Erythroblast (primary cell): ENCODE measurements at regions not wholly inside any gene's neighbourhood (a gene's known extent, or its start where the extent isn't known, plus 50 kb on each side); places are given as distances from the start of the nearest gene placed in this dataset.

Experiments used
- DNase-seq, 2 experiments: peaks; one replicate each; lab custom pipeline; 2025; lab: John Stamatoyannopoulos, UW
- GATA1 ChIP-seq: IDR thresholded peaks from 2 replicates; pipeline ENCODE4 v1.6.1; 2011; ENCODE audit warnings: low read depth, mild to moderate bottlenecking, control low read depth, low read length, moderate library complexity
- POLR2A ChIP-seq: IDR thresholded peaks from 2 replicates; pipeline ENCODE4 v1.6.1; 2011; ENCODE audit warnings: mild to moderate bottlenecking, low read length

DNA sequence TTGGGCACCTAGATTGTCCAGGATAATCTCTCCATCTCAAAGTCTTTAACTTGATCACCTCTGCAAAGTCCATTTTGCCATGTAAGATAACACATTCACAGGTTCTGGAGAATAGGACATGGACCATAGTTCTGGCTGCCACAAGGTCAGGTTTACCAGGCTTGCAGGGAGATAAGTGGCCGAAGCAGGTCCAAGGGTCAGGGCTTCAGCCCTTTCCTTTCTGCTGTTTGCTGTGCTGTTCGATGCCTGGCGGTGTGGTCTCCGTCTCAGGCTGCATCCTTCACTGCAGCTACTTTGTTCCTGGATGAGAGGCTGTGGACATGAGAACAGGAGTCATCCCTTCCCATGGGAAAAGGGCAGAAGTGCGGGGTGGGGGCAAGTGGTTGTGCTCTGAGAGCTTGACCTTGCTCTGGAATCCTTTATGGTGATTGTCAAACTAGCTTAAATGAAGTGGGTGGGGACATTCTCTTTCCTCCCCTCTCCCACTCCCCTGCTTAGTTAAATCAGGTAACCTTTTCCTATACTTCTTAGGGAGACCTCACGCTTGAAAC is 320.2 kb upstream of the C2CD4B start:
- TF ChIP-seq GATA1 (no peak), POLR2A (no peak)
- no peak for DNase-seq

GRCh38 chr15:62486041-62486440 is 321.0 kb upstream of the C2CD4B start:
- TF ChIP-seq GATA1 (no peak), POLR2A (no peak)
- no peak for DNase-seq

DNA sequence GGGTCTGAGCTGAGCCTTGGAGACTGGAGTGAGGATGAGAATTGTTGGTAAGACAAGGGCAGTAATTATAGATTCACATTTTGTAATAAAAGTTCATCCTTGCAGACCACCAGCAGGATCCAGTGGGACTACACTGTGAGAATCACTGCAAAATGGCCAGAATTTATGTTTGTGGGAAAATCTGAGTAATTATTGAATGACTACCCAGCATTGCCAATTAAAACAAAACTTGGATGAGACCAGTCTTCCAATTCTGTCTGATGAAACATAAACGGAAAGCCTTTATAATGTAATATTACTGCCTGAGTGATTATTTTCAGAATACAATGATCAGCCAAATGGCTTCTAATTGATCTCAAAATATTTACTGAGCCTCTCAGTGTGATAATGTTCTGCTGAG is 323.3 kb upstream of the C2CD4B start:
- no peak for TF ChIP-seq GATA1
- TF ChIP-seq POLR2A: no peak
- no peak for DNase-seq

GRCh38 chr15:62491642-62492041 is 326.6 kb upstream of the C2CD4B start:
- TF ChIP-seq GATA1 (no peak), POLR2A (no peak)

DNA sequence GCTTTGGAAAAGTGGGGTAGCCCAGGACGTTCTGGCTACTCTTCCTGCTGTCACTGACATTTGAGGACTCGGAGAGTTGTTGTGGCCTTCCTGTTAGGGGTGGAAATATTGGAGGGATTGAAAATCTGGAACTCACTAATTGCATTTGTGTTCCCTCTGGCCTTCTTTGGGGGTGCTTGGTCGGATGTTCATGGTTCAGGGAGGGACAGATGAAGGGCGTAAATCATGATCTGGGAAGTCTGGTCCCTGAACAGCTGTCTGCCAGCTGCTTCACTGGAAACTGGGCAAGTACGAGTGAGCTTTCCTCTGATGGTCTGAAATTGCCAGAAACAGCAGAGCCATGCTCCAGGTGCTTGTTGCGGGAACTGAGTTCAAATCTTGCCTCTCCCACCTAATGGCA is 327.8 kb upstream of the C2CD4B start:
- TF ChIP-seq POLR2A (no peak), GATA1 (no peak)
- DNase-seq: no peak

More at GRCh38 chr15:62491642-62492041, 326.6 kb upstream of the C2CD4B start:
- no peak for DNase-seq

DNA sequence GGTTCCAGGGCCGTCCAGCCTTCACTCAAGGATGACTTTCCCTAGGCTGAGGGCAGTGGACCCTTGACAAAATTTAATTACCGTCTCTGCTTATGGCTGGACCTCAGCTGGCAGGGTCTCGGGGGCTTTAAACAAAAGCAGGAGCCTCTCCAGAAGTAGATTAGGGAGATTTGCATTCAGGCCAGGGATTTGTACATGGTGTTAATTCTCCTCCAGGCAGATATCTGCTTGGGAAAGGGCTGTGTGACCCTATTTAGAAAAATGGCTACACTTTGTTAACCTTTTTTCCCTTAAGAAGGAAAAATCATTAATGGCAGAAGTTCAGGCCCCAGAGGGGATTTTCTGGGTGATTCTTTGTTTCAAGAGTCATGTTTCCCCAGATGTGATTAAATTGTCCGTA is 329.1 kb upstream of the C2CD4B start:
- DNase-seq: no peak
- TF ChIP-seq POLR2A: no peak
- no peak for TF ChIP-seq GATA1

DNA sequence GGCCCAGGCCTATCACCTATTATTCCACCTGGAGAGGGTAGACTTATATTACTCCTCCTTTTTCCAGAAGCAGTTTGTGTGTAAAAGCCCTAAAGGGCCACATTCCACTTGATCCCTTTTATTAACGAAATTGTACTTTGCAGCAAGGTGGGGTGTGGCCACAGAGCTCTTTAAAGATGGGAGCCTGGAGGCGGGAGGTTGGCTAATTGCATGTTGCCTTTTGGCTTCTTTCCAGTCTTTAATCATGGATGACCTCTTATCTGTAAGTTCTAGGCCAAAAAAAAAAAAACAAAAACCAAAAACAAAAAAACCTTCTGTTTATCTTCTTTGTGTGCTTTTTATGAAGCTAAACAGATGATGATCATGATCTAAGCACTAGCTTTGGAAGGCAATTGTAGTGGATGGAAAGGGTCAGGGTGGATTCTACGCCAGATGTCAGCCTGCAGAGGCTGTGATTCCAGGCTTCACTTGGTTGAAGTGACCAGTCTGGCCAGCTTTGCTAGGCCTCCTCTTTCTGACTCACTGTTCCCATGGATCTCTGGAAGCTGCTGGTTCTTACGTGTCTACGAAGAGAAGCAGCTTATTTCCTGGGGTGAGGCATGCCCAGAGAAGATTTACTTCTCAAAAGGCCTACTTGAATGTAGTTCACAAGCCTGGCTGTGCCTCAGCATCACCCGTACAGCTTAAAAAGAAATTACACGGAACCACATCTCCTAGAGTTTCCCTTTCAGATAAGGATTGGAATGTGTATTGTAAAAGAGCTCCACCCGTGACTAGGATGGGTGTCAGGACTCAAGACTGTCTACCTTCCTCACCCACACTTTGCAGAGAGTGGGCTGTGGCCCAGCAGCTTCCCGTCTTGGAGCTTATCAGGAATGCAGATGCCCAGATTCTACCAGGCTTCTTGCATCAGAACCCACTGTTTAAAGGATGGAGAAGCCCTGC is 330.9 kb upstream of the C2CD4B start:
- TF ChIP-seq GATA1 (no peak), POLR2A (no peak)
- peak; percentile 58 to 75 for DNase-seq

DNA sequence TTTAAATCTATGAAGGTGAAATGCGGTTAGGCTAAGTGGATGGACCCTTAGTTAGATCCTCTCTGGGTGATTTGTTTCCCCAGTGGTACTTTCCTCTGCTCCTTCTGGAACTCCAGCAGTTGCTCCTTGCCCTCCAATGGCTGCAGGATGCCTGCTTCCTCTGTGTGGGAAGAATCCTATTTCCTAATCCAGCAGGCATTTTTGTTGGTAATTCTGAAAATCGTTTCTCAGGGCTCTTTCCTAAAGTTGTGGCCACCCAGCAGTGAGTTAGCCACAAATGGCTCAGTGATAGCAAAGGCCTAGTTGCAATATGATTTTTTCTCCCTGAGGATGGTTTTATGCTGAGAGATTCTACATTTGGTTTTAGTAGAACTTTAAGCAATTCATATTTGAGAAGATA is 332.3 kb upstream of the C2CD4B start:
- no peak for DNase-seq
- TF ChIP-seq GATA1 (no peak), POLR2A (no peak)

- no peak for TF ChIP-seq POLR2A
- TF ChIP-seq GATA1: no peak
- no peak for DNase-seq
These were observed 333.2 kb upstream of the C2CD4B start for GRCh38 chr15:62498278-62498677.

DNA sequence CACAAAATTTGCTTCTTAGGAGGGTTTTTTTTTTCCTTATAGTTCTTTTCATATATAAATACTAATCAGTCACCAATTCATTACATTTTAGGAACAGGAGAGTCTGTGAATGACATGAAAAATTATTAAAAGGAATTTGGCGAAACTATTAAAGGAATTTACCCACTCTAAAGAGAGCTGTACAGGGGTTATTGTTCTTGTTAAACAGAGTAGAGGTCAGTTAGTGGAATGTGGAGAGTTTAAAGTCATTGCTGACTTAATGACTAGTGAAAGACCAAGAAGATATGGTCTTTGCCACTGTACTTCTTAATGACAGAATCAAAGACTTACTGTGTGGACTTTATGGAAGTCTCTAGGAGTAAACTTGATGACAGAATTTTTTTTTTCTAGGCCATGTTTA is 333.6 kb upstream of the C2CD4B start:
- TF ChIP-seq GATA1 (no peak), POLR2A (no peak)
- no peak for DNase-seq

- TF ChIP-seq GATA1: no peak
- TF ChIP-seq POLR2A: no peak
- DNase-seq: no peak
These were observed 335.2 kb upstream of the C2CD4B start for GRCh38 chr15:62500325-62500724.

- no peak for DNase-seq
- no peak for TF ChIP-seq POLR2A
- no peak for TF ChIP-seq GATA1
These were observed 337.4 kb upstream of the C2CD4B start for GRCh38 chr15:62502451-62502850.

GRCh38 chr15:62503451-62503850 is 338.4 kb upstream of the C2CD4B start:
- TF ChIP-seq GATA1 (no peak), POLR2A (no peak)
- DNase-seq: peak in 1 of 2 experiments; percentile 2

DNA sequence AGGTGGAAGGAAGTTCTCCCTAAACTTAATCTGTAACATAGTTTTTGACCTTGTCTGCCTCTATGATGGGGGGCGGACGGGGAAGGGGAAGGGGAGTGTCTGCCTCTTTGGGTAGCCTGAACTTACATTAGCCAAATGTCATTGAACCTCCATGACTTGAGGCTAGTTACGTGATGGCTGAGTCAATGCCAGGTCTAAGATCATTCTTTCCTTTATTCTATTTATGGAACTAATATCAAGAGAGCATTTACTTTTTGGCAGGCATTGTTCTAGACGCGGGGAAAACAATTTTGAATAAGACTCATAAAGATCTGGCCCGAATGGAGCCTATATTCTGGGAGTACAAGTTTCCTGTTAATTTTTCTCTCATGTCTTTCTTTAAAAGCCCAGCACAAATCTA is 340.7 kb upstream of the C2CD4B start:
- TF ChIP-seq GATA1 (no peak), POLR2A (no peak)
- no peak for DNase-seq
